Keratinocyte (primary cell): ENCODE measurements at regions not wholly inside any gene's neighbourhood (a gene's known extent, or its start where the extent isn't known, plus 50 kb on each side); places are given as distances from the start of the nearest gene placed in this dataset.
A peak's percentile ranks its signal among the peaks of the same experiment; 100 is the strongest.

Experiments used
- DNase-seq: peaks from one replicate; pipeline ENCODE4 v3.0.0-alpha.2; 2011; ENCODE audit warnings: low read depth, missing footprints, low spot score
- FAIRE-seq: peaks from 2 replicates; lab custom pipeline; 2011; peaks lifted over from hg19 to GRCh38; lab: Jason Lieb, UNC
- H2AFZ ChIP-seq: 2 replicates; pipeline ENCODE4 v1.6.0; 2012; ENCODE audit warnings: low read length, control low read depth, inconsistent platforms; ENCODE audit not compliant: control insufficient read depth
- H3K27ac ChIP-seq: 2 replicates; pipeline ENCODE4 v1.5.1; 2011; ENCODE audit warnings: low read length; ENCODE audit not compliant: control insufficient read depth, insufficient read depth
- H3K27me3 ChIP-seq: 3 replicates; pipeline ENCODE4 v1.6.0; 2011; ENCODE audit warnings: low read length; ENCODE audit not compliant: control insufficient read depth, insufficient read depth; ENCODE audit errors: extremely low read depth
- H3K36me3 ChIP-seq, 2 experiments: 2 replicates in 1 of 2; 3 replicates in 1 of 2; pipeline ENCODE4 v1.5.1; 2011; ENCODE audit warnings: low read length in 2 of 2, mild to moderate bottlenecking in 1 of 2; ENCODE audit not compliant: control insufficient read depth in 2 of 2, insufficient read depth in 2 of 2; ENCODE audit errors: extremely low read depth in 1 of 2
- H3K4me1 ChIP-seq: 3 replicates; pipeline ENCODE4 v1.5.1; 2011; ENCODE audit warnings: low read length; ENCODE audit not compliant: control insufficient read depth, insufficient read depth; ENCODE audit errors: extremely low read depth
- H3K4me2 ChIP-seq: 3 replicates; pipeline ENCODE4 v1.6.0; 2011; ENCODE audit warnings: low read depth, low read length; ENCODE audit not compliant: control insufficient read depth, insufficient read depth; ENCODE audit errors: extremely low read depth
- H3K4me3 ChIP-seq, 3 experiments: fragments of 200-600 bp in 1 of 3; sonication (generic) in 1 of 3; 2 replicates in 2 of 3; 3 replicates in 1 of 3; pipeline ENCODE4 v1.5.1; 2011 to 2016; ENCODE audit warnings: low read length in 3 of 3, mild to moderate bottlenecking in 3 of 3, control low read depth in 2 of 3, inconsistent platforms in 1 of 3, low read depth in 1 of 3, mixed read lengths in 1 of 3, mixed run types in 1 of 3, moderate library complexity in 1 of 3; ENCODE audit not compliant: control insufficient read depth in 2 of 3, insufficient read depth in 2 of 3; ENCODE audit errors: extremely low read depth in 1 of 3
- H3K79me2 ChIP-seq: 2 replicates; pipeline ENCODE4 v1.6.0; 2012; ENCODE audit warnings: low read length; ENCODE audit not compliant: control insufficient read depth, insufficient read depth
- H3K9ac ChIP-seq: 3 replicates; pipeline ENCODE4 v1.6.0; 2011; ENCODE audit warnings: low read length; ENCODE audit not compliant: control insufficient read depth, insufficient read depth; ENCODE audit errors: extremely low read depth
- H3K9me1 ChIP-seq: 3 replicates; pipeline ENCODE4 v1.6.0; 2011; ENCODE audit warnings: low read length; ENCODE audit not compliant: control insufficient read depth, insufficient read depth; ENCODE audit errors: extremely low read depth
- H3K9me3 ChIP-seq: 2 replicates; pipeline ENCODE4 v1.5.1; 2012; ENCODE audit warnings: low read depth, low read length; ENCODE audit not compliant: control insufficient read depth
- H4K20me1 ChIP-seq: 3 replicates; pipeline ENCODE4 v1.6.0; 2011; ENCODE audit warnings: low read length; ENCODE audit not compliant: control insufficient read depth, insufficient read depth; ENCODE audit errors: extremely low read depth
- CTCF ChIP-seq, 3 experiments: IDR thresholded peaks in 1 of 3; conservative IDR thresholded peaks in 1 of 3; optimal IDR thresholded peaks in 1 of 3; 2 replicates in 2 of 3; 3 replicates in 1 of 3; pipeline versions ENCODE3 to v1.5.1; 2011; ENCODE audit warnings: low read length in 3 of 3, mild to moderate bottlenecking in 3 of 3, moderate library complexity in 2 of 3, control low read depth in 1 of 3, inconsistent platforms in 1 of 3; ENCODE audit not compliant: insufficient read depth in 2 of 3; ENCODE audit errors: extremely low read depth in 1 of 3
- EZH2 ChIP-seq: IDR thresholded peaks from one replicate; pipeline ENCODE4 v1.6.1; 2012; ENCODE audit warnings: inconsistent platforms, mild to moderate bottlenecking, low read length, moderate library complexity
- dilution Hi-C: fragments of 300-500 bp; cut with MboI; formaldehyde crosslinking; loops from one replicate; pipeline ENCODE4 v1.7.0; 2020; ENCODE audit warnings: low sequenced_read_pairs; ENCODE audit not compliant: extremely low pct_ligation_motif_present

- no peak overlapping the region for H2AFZ ChIP-seq
- H3K27me3 ChIP-seq, result no peaks in the 10 kb centered on the region
- H3K4me2 ChIP-seq, result peak overlapping the region; percentile 10
- DNase-seq, result no peak
- no peak overlapping the region for H3K4me3 ChIP-seq
- no peak for FAIRE-seq
- TF ChIP-seq CTCF (optimal IDR thresholded peaks at IDR 0.05 in 1 of 3, IDR thresholded peaks at IDR 0.05 in 1 of 3, conservative IDR thresholded peaks at IDR 0.05 in 1 of 3; ENCODE audit: extremely low read depth in 1 of 3, insufficient read depth in 2 of 3, low read length in 3 of 3) (no peak), EZH2 (no peak)
- dilution Hi-C loops, result no loop called here
- no peaks in the 10 kb centered on the region for H4K20me1 ChIP-seq
- no peak overlapping the region for H3K9ac ChIP-seq
- H3K4me1 ChIP-seq, result peaks cover 30% of the 10 kb centered on the region
- no peaks in the 10 kb centered on the region for H3K79me2 ChIP-seq
- H3K9me1 ChIP-seq, result no peaks in the 10 kb centered on the region
- H3K27ac ChIP-seq, result peak overlapping the region; percentile 29
- no peaks in the 10 kb centered on the region for H3K36me3 ChIP-seq
- no peaks in the 10 kb centered on the region for H3K9me3 ChIP-seq
These were observed 531.7 kb downstream of the ETS1 start for GRCh38 chr11:128055576-128056217.

GRCh38 chr11:128053981-128054931, 533.1 kb downstream of the ETS1 start:
- Histone ChIP-seq H3K27ac (peak overlapping the region; percentile 29), H3K27me3 (no peaks in the 10 kb centered on the region), H3K9ac (no peak overlapping the region), H3K79me2 (no peaks in the 10 kb centered on the region), H3K4me2 (no peak overlapping the region), H3K9me3 (no peaks in the 10 kb centered on the region), H3K4me3 (no peak overlapping the region), H3K36me3 (no peaks in the 10 kb centered on the region), H3K9me1 (no peaks in the 10 kb centered on the region), H2AFZ (peak overlapping the region; percentile 48), H3K4me1 (peaks cover 30% of the 10 kb centered on the region), H4K20me1 (no peaks in the 10 kb centered on the region)
- dilution Hi-C loops, result no loop called here
- FAIRE-seq (peak; percentile 67), DNase-seq (no peak)
- TF ChIP-seq CTCF (optimal IDR thresholded peaks at IDR 0.05 in 1 of 3, IDR thresholded peaks at IDR 0.05 in 1 of 3, conservative IDR thresholded peaks at IDR 0.05 in 1 of 3; ENCODE audit: extremely low read depth in 1 of 3, insufficient read depth in 2 of 3, low read length in 3 of 3), result no peak
- TF ChIP-seq EZH2, result no peak
